ENCODE measurements at regions not wholly inside any gene's neighbourhood (a gene's known extent, or its start where the extent isn't known, plus 50 kb on each side); places are given as distances from the start of the nearest gene placed in this dataset.
"Not testable (repeated sequence)": the region's sequence is repeated elsewhere in the genome, so short reads cannot be mapped to it uniquely, and the experiment has no call there.

DNA sequence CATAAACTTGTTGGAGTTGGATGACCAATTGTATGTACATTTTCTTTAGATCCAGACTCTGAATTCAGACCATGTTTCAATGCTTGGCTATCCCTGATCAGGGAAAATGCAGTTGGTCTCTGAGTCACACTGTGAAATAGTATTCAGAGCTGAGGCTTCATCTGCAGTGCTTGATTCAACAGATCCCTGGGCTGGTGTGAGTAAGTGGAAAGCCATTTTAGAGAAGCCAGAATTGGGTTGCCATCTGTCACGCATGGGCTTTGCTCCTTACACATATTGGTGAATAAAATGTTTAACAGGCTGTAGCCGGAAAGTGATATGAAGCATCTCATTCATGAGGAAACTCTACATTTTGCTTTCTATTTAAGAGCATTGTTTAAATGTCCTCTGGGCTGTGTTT lies 50.0 kb upstream of the ACYP2 start:
- DNase-seq = no peak

DNA sequence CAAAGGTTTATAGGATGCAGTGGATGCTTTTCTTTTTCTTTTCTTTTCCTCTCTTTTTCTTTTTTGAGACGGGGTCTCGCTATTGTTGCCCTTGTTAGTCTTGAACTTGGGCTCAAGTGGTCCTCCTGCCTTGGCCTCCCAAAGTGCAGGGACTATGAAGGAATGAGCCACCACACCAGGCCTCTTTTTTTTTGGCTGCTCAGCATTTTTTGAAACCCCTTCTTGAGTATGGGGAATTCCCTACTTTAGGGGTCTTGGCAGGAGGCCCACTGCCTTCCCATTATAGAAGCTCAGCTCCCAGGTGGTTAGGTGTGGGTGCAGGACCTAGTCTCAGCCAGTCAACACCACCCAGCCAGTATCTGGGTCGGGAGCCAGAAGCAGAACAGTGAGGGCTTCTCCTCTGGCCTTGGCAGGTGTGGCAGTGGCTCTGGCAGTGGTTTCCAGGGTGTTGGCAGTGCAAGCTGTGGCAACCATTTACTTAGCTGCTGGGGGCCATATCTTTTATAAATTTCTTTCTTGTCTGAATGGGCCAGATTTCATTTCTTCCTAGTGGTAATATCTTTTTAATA lies 51.4 kb upstream of the ACYP2 start:
- no peak for DNase-seq

DNA sequence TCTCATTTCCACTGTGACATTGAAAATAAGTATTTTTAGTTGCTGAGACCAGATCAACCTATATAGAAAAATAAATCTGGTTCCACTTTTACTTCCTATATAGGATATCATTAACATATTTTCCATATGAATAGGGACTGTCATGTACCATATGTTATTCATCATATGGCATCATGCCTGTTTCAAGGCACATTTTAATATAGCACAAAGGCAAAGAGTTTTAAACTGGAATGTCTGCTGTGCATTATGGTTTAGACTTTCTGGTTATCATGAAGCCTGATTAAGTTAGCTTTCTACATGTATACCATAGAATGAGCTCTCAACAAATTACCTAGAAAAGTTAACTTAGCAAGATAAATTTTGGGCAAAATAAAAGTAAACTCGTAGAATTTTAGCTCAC lies 53.0 kb upstream of the ACYP2 start:
- no peak for DNase-seq

DNA sequence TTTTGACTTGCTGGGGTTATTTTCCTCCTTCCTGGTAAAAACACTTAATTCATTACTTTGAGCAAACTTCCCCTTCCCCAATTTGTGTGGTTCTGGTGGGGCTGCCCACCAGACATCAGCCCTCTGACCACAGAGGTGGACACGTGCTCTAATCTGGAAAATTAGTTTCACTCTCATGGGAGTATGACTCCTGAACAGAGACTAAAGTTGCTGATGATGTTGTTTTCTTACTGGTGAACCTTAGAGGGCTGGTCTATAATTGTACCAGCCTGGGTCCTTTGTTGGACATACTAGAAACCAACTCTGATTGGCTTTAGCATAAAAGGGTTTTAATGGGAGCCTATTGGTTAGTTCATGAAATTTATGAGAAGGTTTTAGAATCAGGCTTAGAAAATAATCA lies 54.1 kb upstream of the ACYP2 start:
- no peak for DNase-seq

DNA sequence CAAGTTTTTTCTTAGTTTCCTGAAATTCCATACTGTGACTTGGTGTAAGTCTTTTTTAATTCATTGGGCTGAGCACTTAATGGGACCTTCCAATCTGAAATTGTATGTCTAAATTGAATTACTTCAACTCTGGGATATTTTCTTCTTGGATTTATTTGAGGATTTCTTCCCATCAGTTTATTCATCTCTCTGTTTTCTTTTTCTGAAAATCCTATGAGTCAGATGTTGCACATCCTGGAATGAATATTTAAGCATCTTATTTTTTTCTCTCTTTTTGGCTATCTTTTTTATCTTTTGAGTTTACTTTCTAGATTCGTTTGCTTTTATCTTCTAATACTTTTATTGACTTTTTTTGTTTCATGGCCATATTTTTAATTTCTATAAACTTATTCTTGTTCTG lies 55.4 kb upstream of the ACYP2 start:
- no peak for DNase-seq

DNA sequence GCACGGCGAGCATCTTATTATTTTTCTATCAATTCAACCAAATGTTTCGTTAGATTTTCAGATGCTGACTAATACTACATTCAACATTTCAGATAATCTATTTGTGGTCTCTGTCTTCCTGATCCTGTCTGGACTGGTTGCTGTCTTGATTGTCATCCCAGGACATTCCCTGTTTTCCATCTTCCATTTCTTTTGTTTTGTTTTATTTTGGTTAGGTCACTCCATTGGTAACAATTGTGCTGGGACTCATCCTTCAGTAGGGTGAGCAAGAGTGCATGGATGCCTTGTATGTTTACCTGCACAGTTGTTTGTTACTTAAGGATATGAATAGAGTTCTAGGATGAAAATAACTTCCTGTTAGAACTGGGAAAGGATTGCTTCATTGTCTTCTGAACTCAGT lies 55.9 kb upstream of the ACYP2 start:
- DNase-seq = no peak

DNA sequence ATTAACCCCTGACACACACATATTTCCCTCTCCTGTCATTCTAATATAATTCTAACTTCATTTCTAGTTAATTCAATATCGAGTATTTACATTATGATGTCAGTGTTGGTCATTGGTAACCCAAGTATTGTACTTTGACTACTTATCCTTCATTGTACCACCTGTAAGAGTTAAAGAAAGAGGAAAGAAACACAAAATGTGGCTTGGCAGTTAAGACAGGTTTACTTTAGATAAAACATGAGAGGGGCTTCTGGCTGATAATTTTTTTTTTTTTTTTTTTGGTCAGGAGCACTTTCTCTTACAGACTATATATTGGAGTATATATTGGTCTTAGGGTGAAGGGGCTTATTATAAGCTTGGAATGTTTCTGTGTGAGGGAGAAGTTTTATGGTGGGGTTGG lies 57.0 kb upstream of the ACYP2 start:
- no peak for DNase-seq

DNA sequence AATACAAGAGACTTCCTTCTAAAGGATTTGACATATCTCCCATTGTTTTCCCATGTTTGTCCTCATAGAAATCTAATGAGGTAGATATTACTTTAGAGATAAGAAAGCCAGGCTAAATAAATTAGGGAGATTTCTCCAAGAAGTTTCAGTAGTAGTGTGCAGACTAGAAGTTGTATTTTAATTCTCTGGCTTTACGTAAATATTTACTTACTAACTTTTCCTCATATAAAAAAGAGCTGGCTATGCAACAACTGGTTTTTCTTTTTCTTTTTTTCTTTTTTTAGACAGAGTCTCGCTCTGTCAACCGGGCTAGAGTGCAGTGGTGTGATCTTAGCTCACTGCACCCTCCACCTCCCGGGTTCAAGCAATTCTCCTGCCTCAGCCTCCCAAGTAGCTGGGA lies 60.6 kb upstream of the ACYP2 start:
- DNase-seq = no peak

DNA sequence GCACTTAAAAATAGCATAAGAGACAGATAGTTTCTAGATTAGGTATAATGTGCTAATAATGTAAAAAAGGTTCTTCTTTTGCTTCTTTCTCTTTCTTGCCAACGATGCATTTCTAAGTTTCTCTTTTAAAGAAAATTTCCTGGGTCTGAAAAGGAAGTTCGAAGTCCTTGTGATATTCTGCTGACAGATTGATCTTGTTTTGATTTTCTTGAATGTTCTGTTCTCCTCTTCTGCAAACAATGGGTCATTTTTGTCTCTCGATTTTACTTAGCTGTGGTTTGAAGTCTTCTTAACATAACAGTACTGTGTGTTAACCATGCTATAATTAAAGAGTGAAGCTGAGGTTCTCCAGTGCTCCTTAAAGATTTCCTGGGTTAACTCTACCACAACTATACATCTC lies 61.1 kb upstream of the ACYP2 start:
- no peak for DNase-seq

DNA sequence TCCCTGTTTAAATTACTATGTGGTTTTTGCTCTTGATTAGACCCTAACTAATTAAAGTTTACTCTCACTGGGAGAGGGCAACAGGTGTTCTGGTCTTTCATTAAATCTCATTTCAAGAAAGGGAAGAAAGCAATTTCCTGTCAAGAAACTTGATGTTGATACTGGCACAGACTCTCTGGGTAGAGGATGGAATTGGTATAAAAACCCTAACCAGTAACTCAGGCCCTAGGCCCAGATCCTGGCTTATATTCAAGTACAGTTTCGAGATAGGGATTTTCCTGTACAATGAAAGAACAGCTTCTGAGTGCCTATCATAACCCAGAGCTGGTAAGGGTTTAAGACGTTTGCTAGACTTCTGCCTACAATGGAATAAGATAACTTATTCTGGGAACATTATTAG lies 61.6 kb upstream of the ACYP2 start:
- DNase-seq = no peak

DNA sequence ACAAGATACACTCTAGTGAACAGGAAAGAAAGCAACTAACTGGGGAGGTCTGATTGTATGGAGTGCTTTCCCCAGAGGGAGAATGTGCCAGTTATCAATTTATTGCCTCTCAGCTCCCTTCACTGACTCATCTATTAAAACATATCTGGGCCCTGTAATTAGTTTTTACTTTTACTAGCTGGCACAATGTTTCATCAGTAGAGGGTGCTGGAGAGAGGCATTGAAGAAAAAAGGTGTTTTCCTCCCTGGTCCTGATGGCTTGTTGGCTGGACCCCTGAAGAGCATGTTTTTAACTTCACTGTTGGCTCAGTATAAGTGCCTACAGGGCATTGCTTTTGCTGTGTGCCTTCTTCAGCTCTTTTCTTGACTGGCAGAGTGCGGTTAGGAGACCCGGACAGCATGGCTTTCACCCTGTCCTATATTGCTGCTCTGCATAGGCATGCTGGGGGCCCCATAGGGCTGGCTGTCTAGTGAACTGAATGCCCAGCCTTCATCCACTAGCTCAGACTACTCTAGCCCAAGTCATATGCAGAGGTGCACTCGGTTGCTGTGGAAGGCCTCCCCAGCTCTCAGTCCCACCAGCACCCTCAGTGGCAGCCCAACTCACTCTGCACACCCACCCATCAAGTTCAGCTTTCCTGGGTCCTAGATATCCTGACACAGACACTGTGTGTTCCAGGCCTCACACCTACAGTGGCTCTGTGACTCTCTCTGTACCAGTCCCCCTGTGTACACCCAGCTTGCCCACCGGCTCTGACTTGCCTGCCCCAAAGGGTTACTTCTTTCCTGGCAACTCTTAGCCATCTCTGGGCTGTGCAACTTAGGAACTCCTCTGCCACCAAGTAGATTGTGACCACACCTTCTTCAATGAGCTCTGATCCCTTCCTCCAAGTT lies 62.3 kb upstream of the ACYP2 start:
- no peak for DNase-seq

DNA sequence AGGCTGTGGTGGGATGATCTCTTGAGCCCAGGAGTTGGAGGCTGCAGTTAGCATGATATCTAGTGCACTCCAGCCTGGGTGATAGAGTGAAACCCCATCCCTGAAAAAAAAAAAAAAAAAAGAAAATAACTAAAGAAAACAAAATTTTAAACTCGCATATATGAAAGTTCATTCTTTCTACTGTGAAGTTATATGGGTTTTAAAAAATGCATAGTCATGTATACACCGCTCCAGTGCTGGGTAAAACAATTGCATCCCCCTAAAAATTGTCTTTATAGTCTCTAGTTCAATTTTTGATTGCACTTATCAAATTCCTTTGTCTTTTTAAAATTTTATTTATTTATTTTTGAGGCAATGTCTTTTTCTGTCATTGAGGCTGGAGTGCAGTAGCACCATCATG lies 65.0 kb upstream of the ACYP2 start:
- no peak for DNase-seq

DNA sequence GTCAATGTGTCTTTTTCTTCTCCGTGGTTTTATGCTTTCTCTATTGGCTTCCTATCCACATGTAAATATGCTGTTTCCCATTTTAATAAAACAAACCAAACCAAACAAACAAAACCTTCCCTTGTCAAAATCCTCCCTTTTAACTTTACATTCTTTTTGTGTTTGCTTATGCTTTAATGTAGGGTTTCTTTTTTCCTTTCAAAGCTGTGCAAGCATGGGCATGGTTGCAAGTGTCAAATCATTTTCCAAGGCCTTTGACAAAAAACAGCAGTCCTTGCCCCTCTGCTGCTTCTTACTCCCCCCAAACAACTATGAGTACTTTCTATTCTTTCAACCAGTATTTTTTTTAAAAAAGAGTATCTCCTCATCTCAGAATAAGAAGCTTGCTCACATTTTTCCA lies 66.0 kb upstream of the ACYP2 start:
- no peak for DNase-seq

DNA sequence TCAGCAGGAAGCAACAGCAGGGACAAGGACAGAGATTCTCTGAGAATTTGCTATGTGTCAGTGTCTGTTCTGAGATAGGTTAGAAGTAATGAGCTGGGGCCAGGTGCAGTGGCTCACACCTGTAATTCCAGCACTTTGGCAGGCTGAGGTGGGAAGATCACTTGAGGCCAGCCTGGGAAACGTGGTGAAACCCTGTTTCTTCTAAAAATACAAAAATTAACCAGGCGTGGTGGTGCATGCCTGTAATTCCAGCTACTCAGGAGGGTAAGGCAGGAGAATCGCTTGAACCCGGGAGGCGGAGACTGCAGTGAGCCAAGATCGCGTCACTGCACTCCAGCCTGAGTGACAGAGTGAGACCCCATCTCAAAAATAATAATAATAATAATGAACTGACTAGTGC lies 66.5 kb upstream of the ACYP2 start:
- not testable (repeated sequence) for DNase-seq

DNA sequence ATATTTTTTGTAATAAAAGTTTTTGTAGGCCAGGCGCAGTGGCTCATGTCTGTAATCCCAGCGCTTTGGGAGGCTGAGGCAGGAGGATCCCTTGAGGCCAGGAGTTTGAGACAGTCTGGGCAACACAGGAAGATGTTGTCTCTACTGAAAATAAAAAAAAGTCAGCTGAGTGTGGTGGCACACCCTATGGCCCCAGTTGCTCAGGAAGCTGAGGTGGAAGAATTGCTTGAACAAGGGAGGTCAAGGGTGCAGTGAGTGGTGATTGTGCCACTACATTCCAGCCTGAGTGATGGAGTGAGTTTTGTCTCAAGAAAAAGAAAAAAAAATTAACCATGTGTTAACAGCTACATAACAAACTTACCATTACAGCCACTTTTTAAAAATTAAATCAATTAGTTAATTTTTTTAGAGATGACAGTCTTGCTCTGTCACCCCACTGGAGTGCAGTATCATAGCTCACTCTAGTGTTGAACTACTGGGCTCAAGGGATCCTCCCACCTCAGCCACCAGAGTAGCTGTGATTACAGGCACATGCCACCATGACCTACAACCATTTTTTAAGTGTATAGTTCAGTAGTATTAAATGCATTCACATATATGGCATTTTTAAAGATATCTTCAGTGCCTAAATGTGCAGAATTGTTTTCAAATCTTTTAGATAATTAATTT lies 67.2 kb upstream of the ACYP2 start:
- no peak for DNase-seq

DNA sequence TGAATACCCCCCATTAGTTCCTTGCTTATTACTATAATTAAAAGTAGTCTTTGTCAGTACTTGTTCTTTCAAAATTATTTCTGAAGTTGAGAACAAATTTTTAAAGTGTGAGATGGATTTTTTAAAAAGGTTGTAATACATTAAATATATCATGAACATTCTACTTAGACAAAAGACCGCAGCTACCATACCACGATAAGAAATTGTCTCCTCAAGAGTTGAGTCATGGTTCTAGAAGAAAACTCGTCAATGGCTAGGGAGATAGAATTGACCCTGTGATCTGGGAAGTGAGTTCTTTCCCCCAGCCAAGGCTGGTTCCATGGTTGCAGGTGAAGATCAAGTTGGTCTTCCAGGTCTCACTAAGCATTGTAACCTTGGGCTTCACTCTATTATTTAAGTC lies 67.8 kb upstream of the ACYP2 start:
- DNase-seq = no peak

DNA sequence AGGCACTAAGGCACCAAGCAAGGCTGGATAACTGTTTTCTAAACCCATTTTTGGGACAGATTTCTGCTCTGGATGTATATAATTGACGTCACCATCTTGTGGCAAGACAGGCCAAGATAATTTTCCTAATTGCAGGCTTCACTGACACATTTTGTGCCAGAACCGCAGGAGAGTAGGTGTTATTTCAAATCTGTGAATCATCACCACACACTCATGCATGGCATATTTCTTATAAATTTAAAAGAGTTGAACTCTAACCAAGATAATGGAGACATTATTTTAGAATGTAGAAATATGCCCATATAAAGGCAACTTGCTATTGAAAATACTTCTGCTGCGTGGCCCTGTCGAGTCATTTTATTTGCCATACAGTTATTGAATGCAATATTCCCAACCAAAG lies 68.3 kb upstream of the ACYP2 start:
- DNase-seq = no peak

DNA sequence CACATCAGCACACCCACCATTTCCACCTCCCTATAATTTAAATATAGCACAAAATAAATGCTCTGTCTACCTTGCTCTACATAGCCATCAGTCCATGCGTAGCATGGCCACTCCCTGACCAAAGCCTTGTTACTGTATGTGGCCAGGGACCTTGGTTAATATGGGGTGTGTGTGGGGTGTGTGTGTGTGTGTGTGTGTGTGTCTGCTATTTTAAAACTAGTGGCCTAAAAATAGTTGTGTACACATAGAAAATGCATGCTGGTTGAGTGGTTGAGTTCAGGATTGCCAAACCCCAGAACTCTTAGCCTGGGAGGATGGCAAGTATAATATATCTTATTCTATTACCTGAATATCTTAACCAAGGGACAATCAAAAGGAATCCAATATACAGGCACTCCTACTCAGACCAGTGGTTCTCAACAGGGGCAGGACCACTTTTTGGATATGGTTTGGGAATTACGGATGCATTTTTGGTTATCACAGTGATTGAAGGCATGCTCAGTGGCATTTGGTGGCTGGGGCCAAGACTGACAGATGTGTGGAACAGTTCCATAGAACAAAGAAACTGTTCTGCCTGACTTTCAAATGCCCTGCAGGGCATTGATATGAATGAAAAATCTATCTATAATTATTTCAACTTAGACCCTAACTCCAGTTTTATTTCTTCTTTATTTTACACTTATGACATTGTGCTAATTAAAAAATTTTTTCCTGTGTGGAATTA lies 72.3 kb upstream of the PSME4 start:
- DNase-seq = no peak

DNA sequence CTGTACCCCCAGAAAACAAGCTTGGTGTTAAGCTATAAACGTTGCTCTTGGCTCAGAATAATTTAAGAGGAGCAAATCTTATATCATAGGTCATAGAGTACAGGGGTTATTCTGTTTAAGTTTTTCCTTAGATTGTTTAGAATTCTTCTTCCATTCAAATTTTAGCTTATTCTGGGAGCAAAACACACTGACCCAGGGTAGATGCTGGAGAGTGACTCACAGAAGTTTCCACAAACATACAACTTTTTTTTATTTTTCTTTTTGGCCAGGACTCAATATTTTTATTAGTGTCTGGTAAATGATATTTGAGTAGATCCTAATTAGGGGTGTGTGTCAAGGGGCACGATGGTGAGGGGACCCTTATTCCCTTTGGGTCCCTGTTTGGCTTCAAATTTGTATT lies 71.5 kb upstream of the PSME4 start:
- no peak for DNase-seq

DNA sequence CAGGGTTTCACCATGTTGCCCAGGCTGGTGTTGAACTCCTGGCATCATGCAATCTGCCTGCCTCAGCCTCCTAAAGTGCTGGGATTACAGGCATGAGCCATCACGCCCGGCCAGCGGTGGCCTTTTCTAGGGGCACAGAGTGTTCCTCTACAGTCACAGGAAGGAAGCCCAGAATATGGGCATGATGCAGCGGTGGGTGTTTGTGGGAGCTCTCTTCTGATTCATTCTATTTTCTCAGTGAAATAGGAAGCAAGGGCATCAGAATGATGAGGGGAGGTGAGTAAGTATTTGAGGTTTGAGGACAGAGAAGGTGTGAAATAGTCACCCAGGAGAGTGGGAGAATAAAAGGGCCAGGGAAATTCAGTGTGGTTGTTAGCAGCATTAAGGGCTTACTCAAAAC lies 70.3 kb upstream of the PSME4 start:
- DNase-seq = peak; percentile 19

DNA sequence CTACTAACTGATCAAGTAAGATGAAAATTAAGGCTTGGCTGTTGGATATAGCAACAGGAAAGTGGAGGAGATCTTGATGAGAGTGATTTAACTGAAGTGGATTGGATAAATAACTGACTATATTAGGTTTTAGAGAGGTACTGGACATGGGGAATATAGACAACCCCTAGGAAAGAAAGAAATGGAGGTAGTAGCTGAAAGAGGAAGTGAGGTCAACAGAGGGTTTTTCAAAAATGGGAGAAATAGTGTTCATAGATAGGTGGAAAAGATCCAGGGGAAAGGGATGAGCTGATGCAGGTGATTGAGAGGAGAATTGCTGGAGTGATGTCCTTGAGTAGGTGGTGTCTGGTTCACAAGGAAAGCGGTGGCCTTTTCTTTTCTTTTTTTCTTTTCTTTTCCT lies 69.9 kb upstream of the PSME4 start:
- DNase-seq = no peak

DNA sequence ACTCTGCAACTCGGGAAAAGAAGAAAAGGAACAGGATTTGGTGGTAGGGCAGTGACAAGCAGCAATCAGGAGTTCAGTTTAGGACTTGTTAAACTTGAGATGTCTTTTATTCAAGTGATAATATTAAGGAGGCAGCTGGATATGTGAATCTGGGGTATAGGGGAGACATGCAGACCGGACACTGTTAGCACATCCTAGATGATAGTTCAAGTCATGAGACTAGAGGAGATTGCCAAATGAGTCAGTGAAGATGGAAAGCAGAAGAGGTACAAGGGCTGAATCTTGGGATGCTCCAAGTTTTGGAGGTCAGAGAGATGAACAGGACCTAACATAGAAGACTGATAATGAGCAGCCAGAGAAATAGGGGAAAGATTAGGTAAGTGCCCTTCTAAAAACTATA lies 69.5 kb upstream of the PSME4 start:
- DNase-seq = no peak

DNA sequence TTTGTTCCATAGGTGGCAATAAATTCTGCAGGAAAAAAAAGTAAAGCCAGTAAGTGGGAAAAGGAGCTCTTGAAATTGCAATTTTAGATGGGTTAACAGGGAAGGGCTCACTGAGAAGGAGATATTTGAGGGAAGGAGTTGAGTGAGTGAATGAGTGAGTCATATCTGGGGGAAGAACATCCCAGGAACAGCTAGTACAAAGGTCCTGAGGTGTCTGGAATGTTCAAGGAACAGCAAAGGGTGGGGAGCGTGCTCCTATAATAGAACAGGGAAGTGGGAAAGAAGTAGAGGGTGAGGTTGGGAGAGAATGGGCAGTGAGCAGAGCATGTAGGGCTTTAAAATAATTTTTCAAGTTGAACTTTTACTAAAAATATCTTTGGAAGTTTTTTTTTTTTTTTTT lies 68.0 kb upstream of the PSME4 start:
- DNase-seq = no peak

DNA sequence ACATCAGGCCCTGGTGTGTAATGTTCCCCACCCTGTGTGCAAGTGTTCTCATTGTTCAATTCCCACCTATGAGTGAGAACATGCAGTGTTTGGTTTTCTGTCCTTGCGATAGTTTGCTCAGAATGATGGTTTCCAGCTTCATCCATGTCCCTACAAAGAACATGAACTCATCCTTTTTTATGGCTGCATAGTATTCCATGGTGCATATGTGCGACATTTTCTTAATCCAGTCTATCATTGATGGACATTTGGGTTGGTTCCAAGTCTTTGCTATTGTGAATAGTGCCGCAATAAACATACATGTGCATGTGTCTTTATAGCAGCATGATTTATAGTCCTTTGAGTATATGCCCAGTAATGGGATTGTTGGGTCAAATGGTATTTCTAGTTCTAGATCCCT lies 60.5 kb upstream of the PSME4 start:
- not testable (repeated sequence) for DNase-seq
